ENCODE measurements at regions not wholly inside any gene's neighbourhood (a gene's known extent, or its start where the extent isn't known, plus 50 kb on each side); places are given as distances from the start of the nearest gene placed in this dataset.

DNA sequence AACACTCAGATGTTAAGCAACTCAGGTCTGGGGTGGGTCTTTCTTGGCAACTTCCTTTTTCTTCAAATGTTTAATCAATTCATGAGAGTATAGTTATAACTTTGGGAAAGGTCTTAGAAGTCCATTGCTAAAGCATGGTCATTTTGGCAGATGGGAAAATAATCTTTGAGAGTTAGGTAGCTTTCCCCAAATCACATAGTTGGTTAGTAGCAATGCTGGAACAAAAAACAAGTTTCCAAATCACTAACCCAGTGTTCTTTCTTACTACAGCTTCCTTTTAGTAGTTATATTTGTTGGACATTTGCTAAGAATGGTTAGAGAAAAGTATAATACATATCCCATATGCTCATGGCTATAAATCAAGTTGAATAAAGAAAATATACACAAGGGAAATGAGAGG is 185.2 kb upstream of the SLC14A2 start:
- intact Hi-C loops (cut with DNase I) = no loop called here
- no peak overlapping the region for H3K4me3 ChIP-seq
- TF ChIP-seq, protein P1, sequence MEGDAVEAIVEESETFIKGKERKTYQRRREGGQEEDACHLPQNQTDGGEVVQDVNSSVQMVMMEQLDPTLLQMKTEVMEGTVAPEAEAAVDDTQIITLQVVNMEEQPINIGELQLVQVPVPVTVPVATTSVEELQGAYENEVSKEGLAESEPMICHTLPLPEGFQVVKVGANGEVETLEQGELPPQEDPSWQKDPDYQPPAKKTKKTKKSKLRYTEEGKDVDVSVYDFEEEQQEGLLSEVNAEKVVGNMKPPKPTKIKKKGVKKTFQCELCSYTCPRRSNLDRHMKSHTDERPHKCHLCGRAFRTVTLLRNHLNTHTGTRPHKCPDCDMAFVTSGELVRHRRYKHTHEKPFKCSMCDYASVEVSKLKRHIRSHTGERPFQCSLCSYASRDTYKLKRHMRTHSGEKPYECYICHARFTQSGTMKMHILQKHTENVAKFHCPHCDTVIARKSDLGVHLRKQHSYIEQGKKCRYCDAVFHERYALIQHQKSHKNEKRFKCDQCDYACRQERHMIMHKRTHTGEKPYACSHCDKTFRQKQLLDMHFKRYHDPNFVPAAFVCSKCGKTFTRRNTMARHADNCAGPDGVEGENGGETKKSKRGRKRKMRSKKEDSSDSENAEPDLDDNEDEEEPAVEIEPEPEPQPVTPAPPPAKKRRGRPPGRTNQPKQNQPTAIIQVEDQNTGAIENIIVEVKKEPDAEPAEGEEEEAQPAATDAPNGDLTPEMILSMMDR (IDR thresholded peaks at IDR 0.05) = no peak

DNA sequence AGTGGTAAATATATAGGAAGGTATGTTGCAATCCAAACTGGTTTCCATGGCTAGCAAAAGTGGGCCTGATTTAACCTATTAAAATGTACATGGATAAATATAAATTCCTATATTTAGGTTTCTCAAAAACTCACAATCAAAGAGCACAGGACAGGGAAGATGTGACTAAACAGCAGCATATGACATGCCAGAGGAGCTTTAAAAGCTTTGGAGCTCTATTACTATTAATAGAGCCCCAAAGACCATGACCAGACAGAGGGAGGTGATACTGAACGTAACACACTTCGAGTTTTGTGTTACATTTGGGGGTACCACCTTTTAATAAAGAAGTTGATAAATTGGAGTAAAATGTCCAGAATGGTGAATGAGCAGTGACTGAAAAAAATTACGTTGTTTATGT is 179.5 kb upstream of the SLC14A2 start:
- ATAC-seq = no peak
- TF ChIP-seq, protein P1 (IDR thresholded peaks at IDR 0.05) = no peak
- H3K27ac ChIP-seq = no peak overlapping the region
- no peak overlapping the region for H3K4me3 ChIP-seq
- H3K27me3 ChIP-seq (ENCODE audit: low read depth) = no peaks in the 10 kb centered on the region
- H3K4me1 ChIP-seq = no peaks in the 10 kb centered on the region
- intact Hi-C loops (cut with DNase I) = no loop called here
- H3K36me3 ChIP-seq = no peaks in the 10 kb centered on the region
- no peaks in the 10 kb centered on the region for H3K9me3 ChIP-seq
- no peak for DNase-seq

More for the DNA sequence above, 185.2 kb upstream of the SLC14A2 start:
- Histone ChIP-seq H3K9me3 (no peaks in the 10 kb centered on the region), H3K27ac (no peak overlapping the region), H3K4me1 (no peaks in the 10 kb centered on the region), H3K36me3 (no peaks in the 10 kb centered on the region), H3K27me3 (ENCODE audit: low read depth) (no peaks in the 10 kb centered on the region)
- ATAC-seq (no peak), DNase-seq (no peak)

GRCh38 chr18:45437366-45437765 is 177.9 kb upstream of the SLC14A2 start:
- DNase-seq (no peak), ATAC-seq (no peak)
- intact Hi-C loops (cut with DNase I) = no loop called here
- Histone ChIP-seq H3K4me3 (no peak overlapping the region), H3K27me3 (ENCODE audit: low read depth) (no peaks in the 10 kb centered on the region), H3K4me1 (no peaks in the 10 kb centered on the region), H3K9me3 (no peaks in the 10 kb centered on the region), H3K27ac (no peak overlapping the region), H3K36me3 (no peaks in the 10 kb centered on the region)
- TF ChIP-seq, protein P1 (IDR thresholded peaks at IDR 0.05) = no peak

DNA sequence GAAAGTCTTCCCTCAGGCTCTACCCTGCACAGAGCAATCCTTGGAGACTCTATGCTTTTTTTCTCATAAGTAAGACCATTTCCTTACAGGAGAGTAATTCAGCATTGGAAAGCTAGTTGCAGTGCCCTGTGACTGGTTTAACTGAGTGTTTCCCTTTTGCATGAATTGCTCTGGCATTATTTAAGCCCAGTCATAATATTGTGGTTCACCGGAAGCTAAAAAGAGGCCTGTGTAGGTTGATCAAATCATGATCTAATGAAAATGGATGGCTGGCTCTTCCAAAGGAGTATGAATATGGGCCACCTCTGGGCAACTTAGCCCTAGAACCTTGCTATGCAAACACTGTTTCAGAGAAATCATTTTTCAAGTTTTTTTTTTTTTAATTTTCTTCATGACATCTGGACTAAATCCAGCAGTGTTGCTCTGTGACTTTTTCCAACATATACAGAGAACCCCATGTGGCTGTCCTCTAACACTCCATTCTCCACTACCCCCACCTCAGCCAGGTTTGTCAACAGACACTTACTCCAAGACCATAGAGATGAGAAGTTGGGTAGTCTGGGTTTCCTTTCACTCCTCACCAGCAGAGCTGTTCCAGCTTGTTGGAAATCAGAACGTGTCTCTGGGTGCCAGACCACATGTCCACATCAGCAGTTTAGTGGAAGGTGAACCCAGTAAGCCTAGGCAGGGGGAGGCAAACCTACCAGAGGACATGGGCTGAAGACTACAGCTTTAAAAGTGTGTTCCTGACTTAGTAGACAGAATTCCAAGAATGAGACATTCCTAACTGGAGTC is 175.2 kb upstream of the SLC14A2 start:
- intact Hi-C loops (cut with DNase I) = no loop called here
- Histone ChIP-seq H3K36me3 (no peaks in the 10 kb centered on the region), H3K4me1 (no peaks in the 10 kb centered on the region), H3K27ac (no peak overlapping the region), H3K9me3 (no peaks in the 10 kb centered on the region), H3K27me3 (ENCODE audit: low read depth) (no peaks in the 10 kb centered on the region), H3K4me3 (no peak overlapping the region)
- TF ChIP-seq, protein P1 (IDR thresholded peaks at IDR 0.05) = no peak
- ATAC-seq (no peak), DNase-seq (no peak)

- no peak overlapping the region for H3K27ac ChIP-seq
- intact Hi-C loops (cut with DNase I) = no loop called here
- H3K36me3 ChIP-seq = no peaks in the 10 kb centered on the region
- H3K27me3 ChIP-seq (ENCODE audit: low read depth) = no peaks in the 10 kb centered on the region
- H3K4me1 ChIP-seq = no peaks in the 10 kb centered on the region
- H3K4me3 ChIP-seq = no peak overlapping the region
- ATAC-seq = no peak
- TF ChIP-seq, protein P1 (IDR thresholded peaks at IDR 0.05) = no peak
- no peaks in the 10 kb centered on the region for H3K9me3 ChIP-seq
- DNase-seq = no peak
These were observed 174.0 kb upstream of the SLC14A2 start for GRCh38 chr18:45441110-45441847.
